HG02981 (cell line): ENCODE measurements at regions not wholly inside any gene's neighbourhood (a gene's known extent, or its start where the extent isn't known, plus 50 kb on each side); places are given as distances from the start of the nearest gene placed in this dataset.

Experiments used
- ATAC-seq: cut with Tn5 transposase; IDR thresholded peaks from one replicate; pipeline ENCODE4 v1.9.1; 2021; ENCODE audit warnings: mild to moderate bottlenecking, moderate library complexity; ENCODE audit not compliant: unreplicated experiment

DNA sequence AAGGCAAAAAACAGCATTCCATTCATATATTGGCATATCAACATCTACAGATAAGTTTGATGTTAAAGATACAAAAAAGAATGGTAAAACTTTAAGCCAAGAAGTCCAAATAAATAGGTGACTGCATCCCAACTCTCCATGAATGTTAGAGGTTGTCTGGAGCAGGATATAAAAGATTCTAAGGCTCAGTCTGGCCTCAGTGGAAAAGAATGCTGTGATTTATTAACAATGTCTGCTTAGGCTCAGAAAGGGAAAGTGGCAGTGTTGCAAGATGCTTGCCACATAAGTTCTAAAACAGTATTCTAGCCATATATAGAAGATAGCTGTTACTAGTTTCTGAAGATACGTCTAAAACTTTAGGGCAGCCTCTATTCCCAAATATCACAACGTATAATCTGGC, 179.8 kb upstream of the NBEA start:
- no peak for ATAC-seq

DNA sequence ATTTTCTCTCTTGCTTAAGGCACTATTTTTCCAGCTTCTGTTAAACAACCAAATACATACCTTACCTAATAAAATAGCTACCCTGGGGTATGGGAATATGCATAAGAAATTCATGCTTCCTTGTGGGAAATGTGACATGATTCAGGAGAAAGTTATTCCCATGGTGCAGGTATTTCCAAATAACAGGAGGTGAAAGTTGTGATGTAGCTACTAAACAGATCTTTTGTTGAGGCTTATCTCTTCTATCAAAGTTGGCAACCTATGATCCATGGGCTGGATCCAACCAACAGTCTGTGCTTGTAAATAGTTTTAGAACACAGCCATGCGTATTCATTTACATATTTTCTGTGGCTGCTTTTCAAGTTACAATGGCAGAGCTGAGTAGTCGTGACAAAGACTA, 177.8 kb upstream of the NBEA start:
- ATAC-seq = no peak

DNA sequence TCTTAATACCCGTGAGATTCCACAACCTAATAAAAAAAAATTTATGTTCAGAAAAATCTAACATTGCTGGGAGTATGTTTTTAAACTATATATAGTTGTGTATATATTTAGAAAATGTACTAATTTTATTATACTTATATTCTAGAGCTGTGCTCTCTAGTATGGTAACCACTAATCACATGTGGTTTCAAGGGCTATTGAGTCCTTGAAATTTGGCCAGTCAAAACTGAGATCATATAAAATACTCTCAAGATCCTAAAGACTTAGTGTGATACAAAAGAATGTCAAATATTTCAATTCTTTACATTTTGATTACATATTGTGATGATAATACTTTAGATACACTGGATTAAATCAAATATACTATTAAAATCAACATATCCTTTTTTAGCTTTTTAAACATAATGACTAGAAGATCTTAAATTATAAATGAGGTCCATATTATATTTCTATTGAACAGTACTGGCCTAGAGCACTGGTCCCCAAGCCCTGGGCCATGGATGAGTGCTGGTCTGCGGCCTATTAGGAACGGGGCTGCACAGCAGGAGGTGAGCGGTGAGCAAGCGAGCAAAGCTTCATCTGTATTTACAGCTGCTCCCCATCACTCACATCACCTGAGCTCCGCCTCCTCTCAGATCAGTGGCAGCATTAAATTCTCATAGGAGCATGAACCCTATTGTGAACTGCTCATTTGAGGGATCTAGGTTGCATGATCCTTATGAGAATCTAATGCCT, 176.5 kb upstream of the NBEA start:
- ATAC-seq = no peak

DNA sequence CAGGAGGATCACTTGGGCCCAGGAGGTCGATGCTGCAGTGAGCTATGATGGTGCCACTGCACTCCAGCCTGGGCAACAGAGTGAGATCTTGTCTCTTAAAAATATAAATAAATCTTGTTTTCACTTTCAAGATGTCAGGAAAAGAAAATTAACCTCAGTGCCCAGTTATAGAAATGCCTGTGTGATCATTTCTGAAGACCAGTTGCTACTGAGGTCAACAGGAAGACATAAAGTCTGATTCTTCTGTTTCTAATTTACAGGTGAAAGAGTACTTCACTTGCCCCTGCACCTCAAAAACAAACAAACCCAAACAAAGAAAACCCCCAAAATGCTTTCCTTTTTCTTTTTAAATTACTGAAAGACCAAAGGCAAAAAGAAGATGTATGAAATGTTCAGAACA, 174.3 kb upstream of the NBEA start:
- ATAC-seq = no peak

DNA sequence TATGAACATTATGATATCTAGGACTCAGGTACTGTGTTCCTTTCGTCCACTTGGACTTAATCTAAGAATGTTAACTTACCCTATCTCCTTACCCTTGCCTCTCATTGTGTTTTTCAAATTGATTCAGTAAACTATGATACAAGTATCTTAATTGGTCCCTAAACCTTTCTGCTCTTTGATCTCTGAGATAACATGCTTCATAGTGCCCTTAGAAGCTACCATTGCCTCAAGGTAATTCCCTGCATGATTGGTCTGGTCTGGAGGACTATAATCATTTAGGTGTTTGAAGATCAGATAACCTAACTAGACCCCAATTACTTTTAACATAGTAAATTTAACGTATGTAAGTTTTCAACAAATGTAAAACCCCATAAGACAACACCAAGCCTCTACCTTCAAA, 169.9 kb upstream of the NBEA start:
- ATAC-seq = no peak

DNA sequence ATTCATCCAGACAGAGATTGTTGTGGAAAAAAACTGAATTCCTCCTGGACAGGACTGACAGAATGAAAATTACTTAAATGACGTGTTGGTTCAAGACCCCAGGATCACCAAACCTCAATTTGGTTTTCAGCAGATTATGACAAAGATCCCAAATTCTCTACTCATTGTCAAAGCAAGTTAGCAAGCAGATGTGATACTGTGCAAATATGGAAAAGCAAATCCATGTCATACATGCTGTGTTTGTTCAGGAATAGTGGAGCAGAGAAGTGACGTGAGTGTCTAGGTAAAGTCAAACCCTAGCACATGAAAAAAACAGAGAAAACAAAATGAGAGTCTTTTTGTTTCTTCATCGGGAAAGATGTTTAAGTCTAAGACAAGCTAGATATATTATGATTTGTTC, 169.2 kb upstream of the NBEA start:
- no peak for ATAC-seq

DNA sequence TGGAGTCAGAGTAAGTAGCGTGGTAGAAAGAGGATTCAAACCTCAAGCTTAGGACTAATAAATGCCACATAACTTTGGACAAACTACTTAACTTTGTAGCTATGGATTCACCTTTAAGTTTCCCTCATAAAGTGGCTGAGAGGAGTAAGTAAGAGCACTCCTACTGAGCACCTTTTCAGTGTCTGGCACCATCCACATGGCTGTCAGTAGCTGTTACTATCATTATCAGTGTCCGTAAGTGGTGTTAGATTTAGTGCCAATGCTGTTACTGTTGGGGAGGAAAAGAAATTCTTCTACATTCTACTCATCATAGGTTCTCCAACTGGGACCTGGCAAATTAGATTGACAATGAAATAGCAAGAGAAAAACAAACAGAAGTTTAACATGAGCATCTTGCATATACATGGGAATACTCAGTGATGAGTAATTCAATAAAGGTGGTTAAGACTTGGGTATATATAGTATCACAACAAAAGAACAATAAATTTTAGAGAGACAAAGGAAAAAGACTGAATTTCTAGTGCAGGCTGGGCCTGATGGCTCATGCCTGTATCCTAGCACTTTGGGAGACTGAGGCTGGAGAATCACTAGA, 165.6 kb upstream of the NBEA start:
- ATAC-seq = no peak

DNA sequence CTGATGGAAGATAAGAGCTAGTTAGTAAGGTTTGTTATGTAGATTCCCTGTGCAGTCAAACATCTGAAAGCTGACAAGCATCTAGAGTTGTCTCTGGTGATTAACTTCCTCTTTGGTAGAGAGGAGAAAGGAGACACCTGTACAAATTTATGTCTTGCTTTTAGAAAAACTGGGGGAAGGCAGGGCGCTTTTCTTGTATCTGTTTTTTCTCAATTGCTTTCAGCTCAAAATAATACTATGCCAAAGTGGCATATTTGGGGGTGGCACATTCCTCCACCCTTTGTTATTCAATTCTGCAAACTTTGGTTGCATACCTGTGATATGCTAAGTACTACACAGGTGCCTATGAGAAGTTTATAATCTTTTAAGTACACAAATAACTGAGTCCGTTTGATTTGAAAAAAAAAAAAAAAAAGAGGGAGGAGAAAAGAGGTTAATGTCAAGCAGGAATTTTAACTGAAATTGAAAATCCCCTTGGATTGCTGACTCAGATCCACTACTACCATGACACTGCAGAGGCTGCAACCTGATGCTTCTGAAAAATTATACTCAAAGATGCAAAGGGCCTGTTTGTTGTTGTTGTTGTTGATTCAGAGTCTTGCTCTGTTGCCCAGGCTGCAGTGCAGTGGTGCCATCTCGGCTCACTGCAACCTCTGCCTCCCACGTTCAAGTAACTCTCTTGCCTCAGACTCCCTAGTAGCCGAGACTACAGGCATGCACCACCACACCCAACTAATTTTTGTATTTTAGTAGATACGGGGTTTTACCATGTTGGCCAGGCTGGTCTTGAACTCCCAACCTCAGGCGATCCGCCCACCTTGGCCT, 164.8 kb upstream of the NBEA start:
- no peak for ATAC-seq

DNA sequence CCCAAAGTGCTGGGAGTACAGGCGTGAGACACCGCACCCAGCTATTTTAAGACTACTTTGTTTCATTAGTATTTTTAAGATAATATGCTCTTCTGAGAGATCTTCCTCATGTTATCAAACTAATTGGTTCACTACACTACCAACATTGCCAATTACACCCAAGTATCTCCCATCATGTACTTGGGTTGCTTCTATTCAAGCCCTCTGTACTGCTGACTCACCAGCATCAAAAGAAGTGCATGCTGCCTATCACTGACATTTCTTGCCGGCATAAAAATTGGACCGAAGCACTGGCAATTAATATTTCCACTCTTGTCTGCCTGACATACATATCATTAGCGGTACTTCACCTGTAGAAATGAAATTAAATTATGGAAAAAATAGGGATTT, 164.2 kb upstream of the NBEA start:
- ATAC-seq = no peak

DNA sequence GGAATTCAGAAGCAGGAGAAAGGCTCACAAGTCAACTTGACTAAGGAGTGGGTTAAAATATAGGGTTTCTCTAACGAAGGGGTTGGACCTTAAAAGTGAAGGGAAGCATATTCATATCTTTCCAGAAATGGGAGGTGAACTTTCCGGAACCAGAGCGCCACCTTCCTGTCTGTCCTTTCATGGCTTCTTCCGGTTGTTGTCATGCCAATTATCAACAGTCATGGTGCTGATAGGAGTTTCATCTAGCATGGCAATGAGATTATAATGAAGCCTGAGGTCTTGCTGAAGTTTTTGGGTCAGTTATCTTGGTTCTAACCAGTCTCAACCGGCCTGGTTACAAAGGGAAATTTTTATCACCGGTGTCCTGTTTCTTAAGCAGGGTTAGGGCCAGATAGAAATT, 162.9 kb upstream of the NBEA start:
- no peak for ATAC-seq

DNA sequence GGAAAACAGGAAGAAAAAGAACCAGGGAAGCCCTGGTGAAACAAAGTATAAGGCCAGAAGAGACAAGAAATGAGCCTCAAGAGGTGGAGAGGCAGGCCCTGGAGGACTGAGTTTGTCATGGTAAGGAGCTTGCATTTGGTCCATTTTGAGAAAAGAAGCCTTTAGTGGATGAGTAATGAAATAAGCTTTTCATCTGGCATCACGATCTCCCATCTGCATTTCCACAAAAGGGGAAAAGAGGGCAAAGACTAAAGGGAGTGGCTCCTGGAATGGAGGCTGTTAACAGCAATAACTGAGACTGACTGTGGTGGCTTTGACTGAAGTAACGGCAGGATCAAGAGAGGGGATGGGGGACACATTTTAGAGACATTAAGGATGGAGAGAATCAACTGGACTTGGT, 148.8 kb upstream of the NBEA start:
- ATAC-seq = no peak

DNA sequence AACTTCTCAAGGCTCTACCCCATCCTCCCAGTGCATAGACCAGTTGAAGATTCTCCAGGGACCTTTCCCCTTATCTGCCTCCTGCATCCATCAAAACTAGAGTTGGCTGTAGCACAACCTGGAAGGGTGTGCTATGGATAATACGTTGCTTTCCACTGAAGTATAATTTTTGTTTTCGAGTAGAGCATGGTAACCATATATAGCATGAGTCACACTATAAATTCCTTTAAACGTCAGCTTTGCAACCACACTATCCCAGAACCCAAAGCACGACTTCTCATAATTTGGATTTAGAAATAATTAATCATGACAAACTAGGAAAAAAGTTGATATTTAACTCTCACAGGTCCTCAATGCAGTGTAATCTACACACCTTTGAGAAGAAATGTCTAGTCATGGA, 138.3 kb upstream of the NBEA start:
- no peak for ATAC-seq

DNA sequence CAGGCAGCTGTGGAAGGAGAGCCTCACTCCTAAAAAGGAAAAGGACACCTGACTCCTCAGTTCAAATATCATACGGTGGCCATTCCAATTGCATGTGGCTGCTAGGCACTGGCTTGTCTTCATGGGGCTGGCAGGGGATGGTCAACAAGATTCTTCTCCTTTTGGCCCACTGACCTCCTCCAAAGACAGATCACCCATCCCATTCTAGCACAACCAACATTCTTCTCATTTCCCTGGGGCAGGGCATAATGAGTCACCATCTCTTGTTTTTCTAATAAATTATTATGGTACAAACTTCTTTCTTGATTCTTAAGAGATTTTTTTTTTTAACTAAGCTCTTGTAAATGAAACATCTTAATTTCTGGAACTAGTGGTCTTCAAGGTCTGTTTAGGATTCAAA, 136.7 kb upstream of the NBEA start:
- no peak for ATAC-seq

DNA sequence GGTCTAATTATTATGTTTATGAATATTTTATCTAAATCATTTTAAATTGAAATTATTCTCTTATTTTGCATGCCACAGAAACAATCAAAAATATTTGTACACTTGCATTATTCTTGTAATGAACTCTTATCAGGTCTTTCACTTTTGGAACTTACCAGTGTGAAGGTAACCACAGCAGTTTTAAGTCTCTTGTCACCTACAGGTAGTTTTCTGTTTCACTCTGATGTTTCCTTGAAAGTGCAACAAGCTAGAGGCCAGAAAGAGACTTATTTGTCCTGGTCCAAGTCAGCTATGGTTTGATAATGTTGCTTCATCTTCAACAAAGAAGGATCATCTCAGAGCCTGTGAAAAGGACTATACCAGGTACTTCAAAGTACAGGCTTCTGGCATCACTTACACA, 133.4 kb upstream of the NBEA start:
- peak; percentile 60 for ATAC-seq

DNA sequence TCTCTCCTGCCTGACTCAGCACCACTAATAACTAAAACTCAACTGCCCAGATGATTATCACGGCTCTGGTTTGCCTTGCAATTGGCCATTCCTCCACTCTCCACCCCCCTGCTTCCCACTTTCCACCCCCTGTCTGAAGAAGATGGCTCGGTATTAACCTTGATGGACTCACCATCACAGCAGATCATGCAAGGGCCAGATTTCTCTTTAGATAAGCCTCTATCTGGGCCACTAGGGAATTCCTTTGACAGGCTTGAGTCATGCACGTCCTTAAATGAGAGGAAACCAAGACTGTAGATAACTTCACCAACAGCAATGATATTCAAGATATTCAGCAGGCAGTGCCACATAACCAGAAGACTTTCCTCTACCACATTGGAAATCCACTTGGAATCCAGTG, 131.1 kb upstream of the NBEA start:
- ATAC-seq = no peak

DNA sequence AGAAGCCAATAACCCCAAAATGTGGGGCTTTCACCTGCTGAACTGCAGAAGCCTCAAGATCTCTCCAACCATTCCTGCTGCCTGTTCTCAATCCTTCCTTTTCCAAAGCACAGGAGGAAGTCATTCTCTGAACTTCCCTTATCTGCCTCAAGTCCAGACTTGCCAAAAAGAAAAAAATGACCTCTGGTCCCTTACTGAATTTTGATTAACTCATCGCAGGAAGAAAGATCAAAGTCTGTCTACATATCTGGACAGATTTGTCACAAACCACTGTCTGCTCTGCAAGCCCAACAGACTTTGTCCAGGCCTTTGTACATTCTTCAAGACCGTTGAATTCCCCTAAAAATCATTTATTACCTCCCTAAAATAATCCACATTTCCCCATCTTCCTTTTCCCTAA, 126.5 kb upstream of the NBEA start:
- ATAC-seq = no peak

DNA sequence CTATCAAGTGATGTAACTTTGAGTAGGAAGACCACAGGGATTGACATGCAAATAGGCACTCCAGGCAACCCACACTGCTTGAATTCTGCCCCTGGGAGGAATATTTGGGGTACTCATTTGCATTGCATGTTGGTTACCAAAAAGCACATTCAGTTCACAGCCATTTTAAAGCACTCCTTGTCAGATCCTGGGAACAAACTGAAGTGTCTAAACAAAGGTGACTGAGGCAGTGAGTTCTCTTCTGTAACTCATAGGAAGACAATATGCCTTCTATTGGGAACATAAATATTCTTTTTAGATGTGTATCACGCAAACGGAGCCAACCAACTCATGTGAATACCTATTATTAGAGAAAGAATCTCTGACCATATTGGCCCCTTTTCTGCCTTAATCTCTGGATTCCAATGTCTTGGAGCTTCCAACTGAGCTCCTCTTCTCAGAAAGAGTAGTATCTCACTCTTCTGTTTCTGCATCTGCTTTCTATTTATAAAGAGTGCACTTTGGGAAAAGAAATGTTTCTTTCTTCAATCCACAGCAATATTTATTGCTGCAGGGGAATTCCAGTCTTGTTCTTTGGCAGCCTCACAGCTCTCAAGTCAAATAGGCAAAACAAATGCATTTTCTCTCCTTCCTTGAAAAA, 125.7 kb upstream of the NBEA start:
- ATAC-seq = no peak

DNA sequence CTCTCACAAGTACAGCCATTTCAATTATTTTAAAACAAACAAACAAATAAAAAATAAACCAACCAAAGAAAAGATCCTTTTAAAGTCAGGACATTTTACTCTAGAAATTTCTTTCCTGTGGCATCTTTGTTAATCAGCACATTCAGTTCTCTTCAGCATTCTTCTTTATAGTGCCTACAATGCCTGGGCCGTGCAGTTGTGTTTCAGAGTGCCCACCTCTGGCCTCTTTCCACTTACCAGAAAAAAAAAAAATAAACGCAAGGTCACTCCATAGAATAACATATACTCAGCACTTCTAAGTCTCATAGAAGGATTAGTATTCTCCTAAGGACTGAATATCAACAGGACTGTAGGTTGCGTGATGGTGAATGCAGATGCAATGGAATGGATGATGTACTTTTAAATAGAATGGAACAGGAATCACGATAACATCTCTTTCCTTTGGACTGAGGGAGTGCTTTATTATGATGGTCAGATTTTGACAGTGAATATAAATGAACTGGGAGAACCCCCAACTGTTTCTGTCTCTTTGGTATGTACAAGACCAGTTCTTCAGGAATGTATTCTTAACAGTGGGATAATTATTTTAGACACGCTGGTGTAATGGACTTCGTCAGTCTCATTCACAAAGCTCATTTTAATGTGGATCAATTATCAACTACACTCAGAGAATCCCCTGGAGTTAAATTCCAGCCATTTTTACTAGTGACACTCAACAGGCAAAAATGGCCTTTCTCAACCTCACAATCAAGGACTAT, 125.0 kb upstream of the NBEA start:
- ATAC-seq = no peak

DNA sequence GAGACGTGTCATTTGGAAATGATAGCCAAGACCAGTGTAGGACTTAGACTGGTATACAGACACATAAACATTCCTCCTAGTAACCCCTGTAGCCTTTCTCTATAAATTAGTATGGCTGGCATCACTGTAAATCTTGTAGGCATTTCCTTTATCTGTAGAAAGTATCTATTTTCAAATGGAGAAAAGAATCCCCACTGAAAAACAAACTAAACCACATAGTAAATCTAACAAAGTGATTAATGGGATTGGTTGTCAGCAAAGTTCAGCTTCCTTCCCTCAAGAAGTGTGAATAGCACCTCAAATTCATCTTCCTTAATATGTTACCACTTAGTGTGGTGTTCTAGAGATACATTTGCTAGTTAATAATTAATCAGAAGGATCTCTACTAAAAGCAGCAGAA, 119.4 kb upstream of the NBEA start:
- no peak for ATAC-seq

DNA sequence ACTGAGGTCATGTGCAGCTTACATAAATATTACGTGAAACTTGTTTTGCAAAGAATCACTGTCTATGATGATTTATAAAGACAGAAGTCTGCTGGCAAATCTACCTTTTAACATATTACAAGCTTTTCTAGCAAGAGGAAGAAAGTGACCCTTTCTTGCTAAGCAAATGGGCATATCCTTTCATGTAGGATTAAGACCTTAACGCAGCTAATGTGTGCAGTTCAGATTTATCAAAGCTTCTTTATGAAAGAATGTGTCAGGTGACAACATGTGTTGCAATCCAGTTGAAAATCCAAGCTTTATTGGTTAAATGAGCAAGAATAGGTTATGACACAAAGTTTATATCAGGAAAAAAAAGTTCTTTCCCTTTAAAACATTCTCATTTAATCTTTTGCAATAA, 115.6 kb upstream of the NBEA start:
- ATAC-seq = no peak

DNA sequence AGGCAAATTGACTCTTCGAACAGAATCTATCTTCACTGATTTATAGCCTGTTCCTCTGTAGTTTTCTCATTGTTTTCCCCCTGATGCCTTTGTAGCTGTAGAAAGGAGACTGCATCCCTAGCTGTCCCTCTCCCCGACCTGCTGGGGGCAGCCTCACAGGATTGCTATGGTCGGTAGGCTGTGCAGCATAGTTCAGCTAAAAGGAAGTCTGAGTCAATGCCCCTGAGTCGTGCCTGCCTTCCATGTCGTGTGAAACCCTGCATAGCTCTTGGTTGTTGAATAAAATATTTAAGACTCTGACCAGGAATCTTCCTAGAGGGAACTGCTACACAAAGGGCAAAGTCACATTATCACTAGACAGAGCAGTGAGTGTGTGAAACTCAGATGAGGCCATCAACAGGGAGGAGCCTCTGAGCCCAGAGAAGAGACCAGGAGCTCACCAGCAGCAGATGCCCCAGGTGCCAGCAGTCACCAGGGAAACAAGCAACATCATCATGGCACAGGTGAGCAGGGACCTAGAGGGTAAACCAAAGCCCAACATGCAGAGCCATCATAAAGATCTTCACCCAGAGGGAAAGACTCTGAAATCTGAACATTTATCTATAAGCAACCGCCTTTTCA, 108.4 kb upstream of the NBEA start:
- no peak for ATAC-seq
